K562 (cell line): ENCODE measurements at regions not wholly inside any gene's neighbourhood (a gene's known extent, or its start where the extent isn't known, plus 50 kb on each side); places are given as distances from the start of the nearest gene placed in this dataset.

Experiments used
- ATAC-seq: fragments of 200-7000 bp; cut with Tn5 transposase; 3 replicates; pipeline ENCODE4 v1.9.1; 2020; ENCODE audit warnings: moderate library complexity
- BruUV-seq: library from RNA; stranded (reverse); fragments of 400-500 nt; replicated peaks from 2 replicates; lab custom pipeline; 2021; lab: Mats Ljungman, UMichigan
- CTCF ChIA-PET: fragments of 300-600 bp; formaldehyde crosslinking; extraction: SDS; loops from one replicate; lab custom pipeline; 2021; ENCODE audit warnings: low intra/inter-chr PET ratio; lab: Yijun Ruan, JAX
- POLR2A ChIA-PET: fragments of 300-600, 350-650 bp; sonication (Branson Sonifier 250); formaldehyde crosslinking; extraction: SDS; loops from one replicate; lab custom pipeline; 2021; ENCODE audit warnings: antibody characterized with exemption, inconsistent platforms; lab: Yijun Ruan, JAX
- DNase-seq, 4 experiments: peaks; one replicate each; pipeline versions ENCODE4 v3.0.0 to v3.0.0-alpha.2; 2011 to 2018; ENCODE audit warnings: low spot score in 3 of 4, mixed read lengths in 3 of 4; ENCODE audit errors: extremely low read depth in 1 of 4
- FAIRE-seq: peaks from 2 replicates; lab custom pipeline; 2011; peaks lifted over from hg19 to GRCh38; lab: Jason Lieb, UNC
- H2AFZ ChIP-seq: 2 replicates; pipeline ENCODE4 v1.6.0; 2011; ENCODE audit warnings: low read depth, low read length, control low read depth, inconsistent platforms
- H3K27ac ChIP-seq: fragments of 200-600 bp; 3 replicates; pipeline ENCODE4 v1.8.0; 2011; ENCODE audit warnings: low read depth, mild to moderate bottlenecking, control low read depth, inconsistent platforms, low read length, moderate library complexity, mixed read lengths; ENCODE audit errors: extremely low read depth
- H3K27me3 ChIP-seq, 2 experiments: fragments of 300-600 bp in 1 of 2; 2 replicates in 1 of 2; 3 replicates in 1 of 2; pipeline versions ENCODE4 v1.6.0 to v1.8.0; 2011; ENCODE audit warnings: inconsistent platforms in 2 of 2, low read length in 2 of 2, mild to moderate bottlenecking in 1 of 2, mixed read lengths in 1 of 2, moderate library complexity in 1 of 2; ENCODE audit not compliant: control insufficient read depth in 2 of 2, insufficient read depth in 2 of 2
- H3K36me3 ChIP-seq: fragments of 300-600 bp; 3 replicates; pipeline ENCODE4 v1.8.0; 2011; ENCODE audit warnings: mild to moderate bottlenecking, low read length, inconsistent platforms; ENCODE audit not compliant: control insufficient read depth, insufficient read depth
- H3K4me1 ChIP-seq, 2 experiments: fragments of 200-600 bp in 1 of 2; replicated peaks in 1 of 2; 2 replicates in 1 of 2; 3 replicates in 1 of 2; pipeline versions ENCODE4 v1.5.1 to v1.8.0; 2011; ENCODE audit warnings: inconsistent platforms in 2 of 2, low read length in 2 of 2, mild to moderate bottlenecking in 1 of 2, mixed read lengths in 1 of 2, moderate library complexity in 1 of 2; ENCODE audit not compliant: control insufficient read depth in 2 of 2, insufficient read depth in 2 of 2
- H3K4me2 ChIP-seq: 2 replicates; pipeline ENCODE4 v1.6.1; 2011; ENCODE audit warnings: low read length, control low read depth, inconsistent platforms, mixed read lengths; ENCODE audit not compliant: insufficient read depth
- H3K4me3 ChIP-seq: fragments of 200-600 bp; sonication (generic), shearing (Covaris generic); 2 replicates; pipeline ENCODE4 v1.5.1; 2016; ENCODE audit warnings: control low read depth, inconsistent platforms
- H3K79me2 ChIP-seq: fragments of 200-600 bp; 3 replicates; pipeline ENCODE4 v1.8.0; 2011; ENCODE audit warnings: low read length, inconsistent platforms; ENCODE audit not compliant: control insufficient read depth, insufficient read depth
- H3K9ac ChIP-seq, 2 experiments: 2 replicates each; pipeline versions ENCODE4 v1.6.0 to v1.6.1; 2011; ENCODE audit warnings: low read depth in 2 of 2, low read length in 2 of 2, control low read depth in 1 of 2, inconsistent platforms in 1 of 2, mild to moderate bottlenecking in 1 of 2, mixed read lengths in 1 of 2; ENCODE audit not compliant: insufficient read depth in 1 of 2
- H3K9me1 ChIP-seq: one replicate; pipeline ENCODE4 v1.6.0; 2011; ENCODE audit warnings: inconsistent platforms, mild to moderate bottlenecking, low read length, moderate library complexity; ENCODE audit not compliant: control insufficient read depth, insufficient read depth
- H3K9me3 ChIP-seq: replicated peaks from 2 replicates; pipeline ENCODE4 v1.5.1; 2011; ENCODE audit warnings: low read depth, low read length, inconsistent platforms; ENCODE audit not compliant: control insufficient read depth, insufficient read depth
- H4K20me1 ChIP-seq: replicated peaks from 2 replicates; pipeline ENCODE4 v1.6.1; 2011; ENCODE audit warnings: low read length, inconsistent platforms, mixed read lengths; ENCODE audit not compliant: control insufficient read depth, insufficient read depth
- IRF2 ChIP-seq: sonication (generic); formaldehyde crosslinking; IDR thresholded peaks from 2 replicates; pipeline ENCODE4 v1.8.1; 2022; ENCODE audit warnings: mild to moderate bottlenecking, missing genetic modification reagents
- MTA3 ChIP-seq: fragments of 450-650 bp; formaldehyde crosslinking; IDR thresholded peaks from 2 replicates; pipeline ENCODE4 v1.6.1; 2017; ENCODE audit warnings: mild to moderate bottlenecking, borderline replicate concordance
- RFX5 ChIP-seq: IDR thresholded peaks from 2 replicates; pipeline ENCODE4 v1.6.1; 2011; ENCODE audit warnings: low read depth, mild to moderate bottlenecking, improper control_type of control experiment, low read length
- SUPT5H ChIP-seq: fragments of 450-650 bp; IDR thresholded peaks from 2 replicates; pipeline ENCODE4 v1.6.1; 2016
- TAF7 ChIP-seq: fragments of 450-650 bp; IDR thresholded peaks from 2 replicates; pipeline ENCODE4 v1.6.1; 2016; ENCODE audit warnings: missing genetic modification characterization, missing compliant biosample characterization
- ZNF121 ChIP-seq: sonication (generic); formaldehyde crosslinking; conservative IDR thresholded peaks from 2 replicates; pipeline ENCODE4 v1.8.0; 2022; ENCODE audit warnings: missing genetic modification reagents
- WGBS: fragments of 100-300 bp; shearing (Covaris generic); methylation state at CpG from one replicate; pipeline ENCODE4 v1.1.6; 2016; ENCODE audit warnings: low coverage, mixed read lengths; ENCODE audit not compliant: insufficient coverage; ENCODE audit errors: missing lambda C conversion rate; 5-methylcytosine and 5-hydroxymethylcytosine counted together
- in situ Hi-C: fragments of 300-500 bp; cut with MboI; formaldehyde crosslinking; loops from 4 replicates; pipeline ENCODE4 v1.15.0; 2018; ENCODE audit warnings: inconsistent platforms, mixed read lengths
- intact Hi-C: fragments of 100-400 bp; cut with micrococcal nuclease; formaldehyde crosslinking; loops from 2 replicates; pipeline ENCODE4 v1.14.2; 2022
- TF ChIP-seq, protein P1 (sequence below): fragments of 250-450 bp; sonication (Bioruptor Pico); IDR thresholded peaks from 2 replicates; pipeline ENCODE4 v1.6.1; 2021; ENCODE audit warnings: mild to moderate bottlenecking
- TF ChIP-seq, protein P2 (sequence below): fragments of 200-800 bp; sonication (Bioruptor generic); IDR thresholded peaks from 2 replicates; pipeline ENCODE4 v1.6.1; 2016; ENCODE audit warnings: missing genetic modification characterization, missing compliant biosample characterization
- TF ChIP-seq, protein P3 (sequence below), 2 experiments: IDR thresholded peaks; 2 replicates each; pipeline ENCODE4 v1.6.1; 2012; ENCODE audit warnings: improper control_type of control experiment in 2 of 2, low read depth in 2 of 2, low read length in 2 of 2, borderline replicate concordance in 1 of 2
- TF ChIP-seq, protein P4 (sequence below), 2 experiments: fragments of 450-650 bp; IDR thresholded peaks; 2 replicates each; pipeline ENCODE4 v1.6.1; 2016

DNA sequence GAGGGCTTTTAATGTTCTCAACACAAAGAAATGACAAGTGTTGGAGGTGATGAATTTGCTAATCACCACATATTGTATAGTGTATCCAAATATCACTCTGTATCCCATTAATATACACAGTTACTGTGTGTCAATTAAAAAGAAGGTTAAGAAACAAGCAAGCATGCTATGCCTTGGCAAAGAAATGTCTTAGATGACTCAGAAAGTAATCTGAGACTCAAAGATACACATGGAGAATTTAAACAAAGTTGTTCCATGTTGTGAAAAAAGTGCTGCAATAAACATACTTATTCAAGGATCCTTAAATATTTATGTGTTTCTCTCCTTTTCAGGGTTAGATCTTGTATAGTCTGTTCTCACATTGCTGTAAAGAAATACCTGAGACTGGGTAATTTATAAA is 300.9 kb downstream of the DHX35 start (continued):
- TF ChIP-seq TAF7 (tag) (no peak), IRF2 (CRISPR knock-in tag) (no peak), MTA3 (no peak)
- TF ChIP-seq, protein P1, sequence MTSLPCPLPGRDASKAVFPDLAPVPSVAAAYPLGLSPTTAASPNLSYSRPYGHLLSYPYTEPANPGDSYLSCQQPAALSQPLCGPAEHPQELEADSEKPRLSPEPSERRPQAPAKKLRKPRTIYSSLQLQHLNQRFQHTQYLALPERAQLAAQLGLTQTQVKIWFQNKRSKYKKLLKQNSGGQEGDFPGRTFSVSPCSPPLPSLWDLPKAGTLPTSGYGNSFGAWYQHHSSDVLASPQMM (CRISPR knock-in tag): no peak
- TF ChIP-seq, protein P2, sequence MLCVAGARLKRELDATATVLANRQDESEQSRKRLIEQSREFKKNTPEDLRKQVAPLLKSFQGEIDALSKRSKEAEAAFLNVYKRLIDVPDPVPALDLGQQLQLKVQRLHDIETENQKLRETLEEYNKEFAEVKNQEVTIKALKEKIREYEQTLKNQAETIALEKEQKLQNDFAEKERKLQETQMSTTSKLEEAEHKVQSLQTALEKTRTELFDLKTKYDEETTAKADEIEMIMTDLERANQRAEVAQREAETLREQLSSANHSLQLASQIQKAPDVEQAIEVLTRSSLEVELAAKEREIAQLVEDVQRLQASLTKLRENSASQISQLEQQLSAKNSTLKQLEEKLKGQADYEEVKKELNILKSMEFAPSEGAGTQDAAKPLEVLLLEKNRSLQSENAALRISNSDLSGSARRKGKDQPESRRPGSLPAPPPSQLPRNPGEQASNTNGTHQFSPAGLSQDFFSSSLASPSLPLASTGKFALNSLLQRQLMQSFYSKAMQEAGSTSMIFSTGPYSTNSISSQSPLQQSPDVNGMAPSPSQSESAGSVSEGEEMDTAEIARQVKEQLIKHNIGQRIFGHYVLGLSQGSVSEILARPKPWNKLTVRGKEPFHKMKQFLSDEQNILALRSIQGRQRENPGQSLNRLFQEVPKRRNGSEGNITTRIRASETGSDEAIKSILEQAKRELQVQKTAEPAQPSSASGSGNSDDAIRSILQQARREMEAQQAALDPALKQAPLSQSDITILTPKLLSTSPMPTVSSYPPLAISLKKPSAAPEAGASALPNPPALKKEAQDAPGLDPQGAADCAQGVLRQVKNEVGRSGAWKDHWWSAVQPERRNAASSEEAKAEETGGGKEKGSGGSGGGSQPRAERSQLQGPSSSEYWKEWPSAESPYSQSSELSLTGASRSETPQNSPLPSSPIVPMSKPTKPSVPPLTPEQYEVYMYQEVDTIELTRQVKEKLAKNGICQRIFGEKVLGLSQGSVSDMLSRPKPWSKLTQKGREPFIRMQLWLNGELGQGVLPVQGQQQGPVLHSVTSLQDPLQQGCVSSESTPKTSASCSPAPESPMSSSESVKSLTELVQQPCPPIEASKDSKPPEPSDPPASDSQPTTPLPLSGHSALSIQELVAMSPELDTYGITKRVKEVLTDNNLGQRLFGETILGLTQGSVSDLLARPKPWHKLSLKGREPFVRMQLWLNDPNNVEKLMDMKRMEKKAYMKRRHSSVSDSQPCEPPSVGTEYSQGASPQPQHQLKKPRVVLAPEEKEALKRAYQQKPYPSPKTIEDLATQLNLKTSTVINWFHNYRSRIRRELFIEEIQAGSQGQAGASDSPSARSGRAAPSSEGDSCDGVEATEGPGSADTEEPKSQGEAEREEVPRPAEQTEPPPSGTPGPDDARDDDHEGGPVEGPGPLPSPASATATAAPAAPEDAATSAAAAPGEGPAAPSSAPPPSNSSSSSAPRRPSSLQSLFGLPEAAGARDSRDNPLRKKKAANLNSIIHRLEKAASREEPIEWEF: no peak
- TF ChIP-seq, all 486 proteins: peak for 0

DNA sequence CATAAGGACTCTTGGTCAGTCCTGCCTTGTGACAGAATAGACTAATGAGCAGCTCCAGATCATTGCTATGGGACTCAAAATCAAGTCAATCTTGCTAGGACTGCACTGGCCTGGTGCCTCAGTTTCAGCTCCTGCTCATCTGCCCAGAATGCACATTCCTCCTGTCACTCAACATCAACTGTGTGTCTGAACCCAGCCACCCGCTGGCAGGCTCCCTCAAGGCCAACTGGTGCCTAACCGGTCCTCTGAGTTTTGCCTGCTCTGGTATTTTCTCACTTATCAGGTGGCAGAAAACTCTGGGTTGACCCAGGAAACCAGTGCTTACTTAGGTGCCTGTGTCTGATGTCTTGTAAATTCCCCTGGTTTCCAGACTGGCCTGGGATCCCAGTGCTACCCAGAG is 297.7 kb downstream of the DHX35 start:
- Histone ChIP-seq H3K9me1 (no peaks in the 10 kb centered on the region), H3K9ac (no peak overlapping the region), H3K27me3 (no peaks in the 10 kb centered on the region), H3K4me1 (no peaks in the 10 kb centered on the region), H3K36me3 (no peaks in the 10 kb centered on the region), H3K79me2 (no peaks in the 10 kb centered on the region), H3K27ac (no peak overlapping the region), H3K9me3 (no peaks in the 10 kb centered on the region), H3K4me2 (no peak overlapping the region), H4K20me1 (no peaks in the 10 kb centered on the region), H3K4me3 (no peak overlapping the region), H2AFZ (no peak overlapping the region)
- no peak for FAIRE-seq
- no TSS peak for BruUV-seq
- CTCF ChIA-PET: no interaction called here
- no peak for DNase-seq
- in situ Hi-C loops: loop anchor here (25.0 kb wide), 2 partner anchors 1427 to 1677 kb away; partner anchors contain the start of gene MAFB
- TF ChIP-seq RFX5 (no peak), ZNF121 (CRISPR knock-in tag) (no peak), SUPT5H (no peak)
- TF ChIP-seq, protein P3, sequence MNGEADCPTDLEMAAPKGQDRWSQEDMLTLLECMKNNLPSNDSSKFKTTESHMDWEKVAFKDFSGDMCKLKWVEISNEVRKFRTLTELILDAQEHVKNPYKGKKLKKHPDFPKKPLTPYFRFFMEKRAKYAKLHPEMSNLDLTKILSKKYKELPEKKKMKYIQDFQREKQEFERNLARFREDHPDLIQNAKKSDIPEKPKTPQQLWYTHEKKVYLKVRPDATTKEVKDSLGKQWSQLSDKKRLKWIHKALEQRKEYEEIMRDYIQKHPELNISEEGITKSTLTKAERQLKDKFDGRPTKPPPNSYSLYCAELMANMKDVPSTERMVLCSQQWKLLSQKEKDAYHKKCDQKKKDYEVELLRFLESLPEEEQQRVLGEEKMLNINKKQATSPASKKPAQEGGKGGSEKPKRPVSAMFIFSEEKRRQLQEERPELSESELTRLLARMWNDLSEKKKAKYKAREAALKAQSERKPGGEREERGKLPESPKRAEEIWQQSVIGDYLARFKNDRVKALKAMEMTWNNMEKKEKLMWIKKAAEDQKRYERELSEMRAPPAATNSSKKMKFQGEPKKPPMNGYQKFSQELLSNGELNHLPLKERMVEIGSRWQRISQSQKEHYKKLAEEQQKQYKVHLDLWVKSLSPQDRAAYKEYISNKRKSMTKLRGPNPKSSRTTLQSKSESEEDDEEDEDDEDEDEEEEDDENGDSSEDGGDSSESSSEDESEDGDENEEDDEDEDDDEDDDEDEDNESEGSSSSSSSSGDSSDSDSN (IDR thresholded peaks at IDR 0.05; ENCODE audit: borderline replicate concordance in 1 of 2, low read depth in 2 of 2, low read length in 2 of 2): no peak
- TF ChIP-seq, protein P4, sequence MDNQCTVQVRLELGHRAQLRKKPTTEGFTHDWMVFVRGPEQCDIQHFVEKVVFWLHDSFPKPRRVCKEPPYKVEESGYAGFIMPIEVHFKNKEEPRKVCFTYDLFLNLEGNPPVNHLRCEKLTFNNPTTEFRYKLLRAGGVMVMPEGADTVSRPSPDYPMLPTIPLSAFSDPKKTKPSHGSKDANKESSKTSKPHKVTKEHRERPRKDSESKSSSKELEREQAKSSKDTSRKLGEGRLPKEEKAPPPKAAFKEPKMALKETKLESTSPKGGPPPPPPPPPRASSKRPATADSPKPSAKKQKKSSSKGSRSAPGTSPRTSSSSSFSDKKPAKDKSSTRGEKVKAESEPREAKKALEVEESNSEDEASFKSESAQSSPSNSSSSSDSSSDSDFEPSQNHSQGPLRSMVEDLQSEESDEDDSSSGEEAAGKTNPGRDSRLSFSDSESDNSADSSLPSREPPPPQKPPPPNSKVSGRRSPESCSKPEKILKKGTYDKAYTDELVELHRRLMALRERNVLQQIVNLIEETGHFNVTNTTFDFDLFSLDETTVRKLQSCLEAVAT (IDR thresholded peaks at IDR 0.05): no peak
- 0% methylated on average over 2 of the region's 2 CpGs for WGBS
- POLR2A ChIA-PET: no interaction called here
- ATAC-seq: no peak
- intact Hi-C loops: no loop called here
